Caki2 (cell line): ENCODE measurements at regions not wholly inside any gene's neighbourhood (a gene's known extent, or its start where the extent isn't known, plus 50 kb on each side); places are given as distances from the start of the nearest gene placed in this dataset.

Experiments used
- DNase-seq: peaks from one replicate; pipeline ENCODE4 v3.0.0-alpha.2; 2015; ENCODE audit warnings: low read depth
- in situ Hi-C: cut with HindIII; loops from 2 replicates; pipeline ENCODE4 v1.10.0; 2016; ENCODE audit warnings: low sequenced_read_pairs, low pct_unique_long_range_greater_than_20kb, mixed read lengths

DNA sequence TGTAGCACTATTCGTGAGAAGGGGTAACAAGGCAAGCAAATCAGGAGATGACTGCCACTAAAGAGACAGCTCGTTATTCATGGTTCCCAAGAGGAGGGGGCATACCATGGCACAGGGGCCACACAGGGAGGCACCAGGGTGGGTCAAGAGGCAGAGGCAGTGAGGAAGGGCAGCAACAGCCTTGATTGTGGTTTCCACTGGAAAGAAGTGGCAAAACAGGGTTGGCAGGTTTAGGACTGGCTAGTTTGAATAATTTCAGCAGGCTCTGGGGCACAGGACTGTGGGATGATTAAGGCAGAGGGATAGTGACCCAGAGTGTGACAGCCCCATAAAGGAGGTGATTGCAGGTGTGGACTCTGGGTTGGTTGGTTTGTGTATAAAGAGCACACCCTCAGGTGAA, 188.9 kb downstream of the CBLN1 start:
- no peak for DNase-seq
- in situ Hi-C loops, result no loop called here

- in situ Hi-C loops, result no loop called here
- DNase-seq, result no peak
Measured at GRCh38 chr16:49089533-49089932, 192.1 kb downstream of the CBLN1 start.

GRCh38 chr16:49089039-49089438, 192.6 kb downstream of the CBLN1 start:
- in situ Hi-C loops, result no loop called here
- DNase-seq, result no peak

DNA sequence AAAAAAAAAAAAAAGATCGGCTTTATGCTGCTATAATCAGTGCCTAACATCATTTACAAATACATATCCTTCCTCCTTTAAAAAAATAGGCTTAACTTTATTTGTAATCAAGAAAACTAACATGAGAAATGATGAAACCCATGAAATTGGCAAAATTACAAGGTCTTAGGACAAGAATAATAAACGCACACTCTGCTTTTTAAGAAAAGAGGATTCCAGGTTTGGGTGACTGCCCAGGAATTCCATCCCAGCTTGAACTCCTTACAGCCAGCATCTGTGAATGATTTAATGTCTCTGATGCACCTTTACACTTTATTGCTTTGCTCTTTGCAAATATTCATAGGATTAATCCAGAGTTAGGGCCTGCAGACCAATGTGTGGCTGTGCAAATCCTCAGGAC, 196.0 kb downstream of the CBLN1 start:
- DNase-seq, result no peak
- in situ Hi-C loops, result no loop called here

DNA sequence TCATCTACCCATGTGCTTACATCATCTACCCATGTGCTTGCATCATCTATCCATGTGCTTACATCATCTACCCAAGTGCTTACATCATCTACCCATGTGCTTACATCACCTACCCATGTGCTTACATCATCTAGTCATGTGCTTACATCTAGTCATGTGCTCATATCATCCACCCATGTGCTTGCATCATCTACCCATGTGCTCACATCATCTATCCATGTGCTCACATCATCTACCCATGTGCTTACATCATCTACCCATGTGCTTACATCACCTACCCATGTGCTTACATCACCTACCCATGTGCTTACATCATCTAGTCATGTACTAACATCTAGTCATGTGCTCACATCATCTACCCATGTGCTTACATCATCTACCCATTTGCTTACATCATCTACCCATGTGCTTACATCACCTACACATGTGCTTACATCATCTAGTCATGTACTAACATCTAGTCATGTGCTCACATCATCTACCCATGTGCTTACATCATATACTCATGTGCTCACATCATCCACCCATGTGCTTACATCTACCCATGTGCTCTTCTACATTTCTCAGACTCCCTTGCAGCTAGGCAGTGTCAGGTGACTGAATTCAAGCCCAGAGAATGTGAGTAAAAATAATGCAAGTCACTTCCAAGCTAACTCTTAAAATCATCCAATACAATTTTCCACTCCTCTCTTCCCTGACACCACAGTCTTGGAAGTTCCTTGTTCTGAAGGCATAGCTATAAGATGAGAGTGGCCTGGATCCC, 196.8 kb downstream of the CBLN1 start:
- in situ Hi-C loops, result no loop called here
- no peak for DNase-seq

DNA sequence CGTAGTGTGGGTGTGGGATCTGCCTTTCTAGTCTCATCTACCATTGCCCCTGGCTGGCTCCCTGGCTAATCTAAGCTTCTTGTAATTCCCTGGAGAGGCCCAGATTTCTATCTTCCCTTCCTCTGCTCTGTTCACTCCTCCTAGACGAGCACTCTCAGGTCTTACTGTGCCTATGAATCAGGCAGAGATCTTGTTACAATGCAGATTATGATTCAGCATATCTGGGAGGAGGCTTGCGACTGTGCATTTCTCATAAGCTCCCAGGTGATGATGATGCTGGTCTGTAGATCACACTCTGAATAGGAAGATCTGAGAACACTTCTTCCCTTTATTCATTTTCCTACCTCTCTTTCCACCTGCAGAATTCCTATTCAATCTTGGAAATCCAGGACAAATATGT, 200.1 kb downstream of the CBLN1 start:
- in situ Hi-C loops, result no loop called here
- no peak for DNase-seq

- in situ Hi-C loops, result no loop called here
- DNase-seq, result no peak
Measured at GRCh38 chr16:49081086-49081485, 200.6 kb downstream of the CBLN1 start.

GRCh38 chr16:49078571-49078970, 203.1 kb downstream of the CBLN1 start:
- DNase-seq, result no peak

DNA sequence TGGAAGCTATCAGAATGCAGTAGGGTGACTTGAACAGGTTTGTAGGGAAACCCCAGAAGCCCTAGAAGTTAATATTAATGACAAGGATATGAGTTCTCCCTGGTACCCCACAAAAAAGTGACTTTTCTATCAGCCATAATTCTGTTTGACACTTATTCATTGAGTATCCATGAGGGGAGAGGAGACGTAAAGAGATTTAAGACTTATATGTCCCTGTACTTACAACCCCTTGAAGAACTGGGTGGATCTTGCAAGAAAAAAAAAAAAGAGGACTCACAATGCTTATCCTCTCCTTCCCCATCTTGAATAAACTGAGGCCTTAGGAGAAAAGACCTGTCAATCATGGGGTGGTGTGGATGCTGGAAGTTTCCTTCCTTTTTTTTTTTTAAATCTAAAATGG, 203.5 kb downstream of the CBLN1 start:
- DNase-seq, result no peak
- in situ Hi-C loops, result no loop called here

More at GRCh38 chr16:49078571-49078970, 203.1 kb downstream of the CBLN1 start:
- in situ Hi-C loops, result no loop called here

DNA sequence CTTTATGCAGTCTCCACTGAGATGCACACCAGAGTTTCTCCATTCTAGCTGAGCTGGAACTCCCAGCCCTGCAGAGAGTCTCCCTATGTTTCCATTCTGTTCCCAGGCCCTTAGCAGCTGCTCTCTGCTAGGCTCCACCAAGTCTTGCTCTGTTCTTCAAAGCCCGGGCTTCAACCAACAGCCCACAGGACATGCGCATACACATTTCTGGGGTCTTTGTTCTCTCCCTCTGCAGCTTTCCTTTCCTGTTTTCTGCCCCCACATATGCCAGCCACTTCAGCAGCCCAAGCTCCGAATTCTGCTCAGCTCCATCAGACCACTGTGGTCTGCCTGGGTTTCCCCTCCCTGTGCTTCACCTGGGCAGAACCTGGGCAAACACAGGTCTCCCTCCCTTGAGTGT, 205.9 kb downstream of the CBLN1 start:
- no peak for DNase-seq
- in situ Hi-C loops, result no loop called here

- in situ Hi-C loops, result no loop called here
- no peak for DNase-seq
Measured at GRCh38 chr16:49068224-49068623, 213.4 kb downstream of the CBLN1 start.

GRCh38 chr16:49067776-49068175, 213.9 kb downstream of the CBLN1 start:
- DNase-seq, result no peak
- in situ Hi-C loops, result no loop called here

DNA sequence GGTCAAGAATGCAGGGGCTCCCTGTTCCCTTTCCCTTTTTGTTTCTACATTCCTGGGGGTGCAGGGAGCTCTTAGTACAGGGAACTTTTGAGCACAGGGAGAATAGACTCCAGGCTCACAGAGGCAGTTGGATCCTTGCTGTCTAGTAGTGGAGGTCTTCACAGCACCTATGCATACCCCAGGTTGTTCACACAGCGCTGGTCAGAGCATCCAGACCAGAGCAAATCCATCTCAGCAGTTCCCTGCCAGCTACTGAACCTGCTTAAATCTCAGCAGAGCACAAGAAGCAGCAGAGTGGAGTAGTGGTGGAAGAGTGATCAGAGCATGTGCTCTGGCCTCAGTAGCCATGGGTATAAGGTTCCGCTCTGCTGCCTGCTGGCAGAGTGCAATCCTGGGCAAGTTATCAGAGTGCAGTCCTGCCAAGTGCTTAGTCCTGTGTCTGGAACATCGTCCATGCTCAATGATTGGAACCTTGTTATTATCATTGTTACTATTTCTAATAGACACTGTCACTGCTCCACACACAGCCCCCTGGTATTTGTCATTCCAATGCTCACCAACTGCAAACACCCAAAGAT, 220.4 kb downstream of the CBLN1 start:
- in situ Hi-C loops, result no loop called here

GRCh38 chr16:49060728-49061127, 220.9 kb downstream of the CBLN1 start:
- in situ Hi-C loops, result no loop called here
- DNase-seq, result no peak

More for the DNA sequence above, 220.4 kb downstream of the CBLN1 start:
- no peak for DNase-seq

- no peak for DNase-seq
- in situ Hi-C loops, result no loop called here
Measured at GRCh38 chr16:49058382-49058781, 223.3 kb downstream of the CBLN1 start.

GRCh38 chr16:49057936-49058335, 223.7 kb downstream of the CBLN1 start:
- in situ Hi-C loops, result no loop called here
- DNase-seq, result no peak

- DNase-seq, result no peak
- in situ Hi-C loops, result no loop called here
Measured at GRCh38 chr16:49057391-49057790, 224.2 kb downstream of the CBLN1 start.

- DNase-seq, result no peak
- in situ Hi-C loops, result no loop called here
Measured at GRCh38 chr16:49056546-49056945, 225.1 kb downstream of the CBLN1 start.

- in situ Hi-C loops, result no loop called here
- no peak for DNase-seq
Measured at GRCh38 chr16:49055824-49056545, 225.7 kb downstream of the CBLN1 start.
